ENCODE measurements at regions not wholly inside any gene's neighbourhood (a gene's known extent, or its start where the extent isn't known, plus 50 kb on each side); places are given as distances from the start of the nearest gene placed in this dataset.
"Not testable (repeated sequence)": the region's sequence is repeated elsewhere in the genome, so short reads cannot be mapped to it uniquely, and the experiment has no call there.

- intact Hi-C loops (cut with micrococcal nuclease): no loop called here
Measured at GRCh38 chr11:134509381-134510232, 97.6 kb upstream of the B3GAT1 start.

GRCh38 chr11:134508219-134508990, 96.4 kb upstream of the B3GAT1 start:
- intact Hi-C loops (cut with micrococcal nuclease): no loop called here

- intact Hi-C loops (cut with micrococcal nuclease): no loop called here
Measured at GRCh38 chr11:134506046-134506445, 94.0 kb upstream of the B3GAT1 start.

GRCh38 chr11:134505125-134505524, 93.1 kb upstream of the B3GAT1 start:
- intact Hi-C loops (cut with micrococcal nuclease): no loop called here

- intact Hi-C loops (cut with micrococcal nuclease): no loop called here
Measured at GRCh38 chr11:134504146-134504905, 92.3 kb upstream of the B3GAT1 start.

GRCh38 chr11:134503596-134503995, 91.6 kb upstream of the B3GAT1 start:
- intact Hi-C loops (cut with micrococcal nuclease): no loop called here

- intact Hi-C loops (cut with micrococcal nuclease): no loop called here
Measured at GRCh38 chr11:134503100-134503499, 91.1 kb upstream of the B3GAT1 start.

- intact Hi-C loops (cut with micrococcal nuclease): no loop called here
Measured at GRCh38 chr11:134502153-134502550, 90.1 kb upstream of the B3GAT1 start.

GRCh38 chr11:134501406-134502152, 89.5 kb upstream of the B3GAT1 start:
- intact Hi-C loops (cut with micrococcal nuclease): no loop called here

GRCh38 chr11:134500621-134501020, 88.6 kb upstream of the B3GAT1 start:
- intact Hi-C loops (cut with micrococcal nuclease): no loop called here

GRCh38 chr11:134499990-134500389, 87.9 kb upstream of the B3GAT1 start:
- intact Hi-C loops (cut with micrococcal nuclease): no loop called here

- intact Hi-C loops (cut with micrococcal nuclease): no loop called here
Measured at GRCh38 chr11:134498326-134499139, 86.5 kb upstream of the B3GAT1 start.

GRCh38 chr11:134497586-134497985, 85.5 kb upstream of the B3GAT1 start:
- intact Hi-C loops (cut with micrococcal nuclease): no loop called here

- intact Hi-C loops (cut with micrococcal nuclease): not testable (repeated sequence)
Measured at GRCh38 chr11:134496058-134496457, 84.0 kb upstream of the B3GAT1 start.

GRCh38 chr11:134494395-134494794, 82.4 kb upstream of the B3GAT1 start:
- intact Hi-C loops (cut with micrococcal nuclease): not testable (repeated sequence)

- intact Hi-C loops (cut with micrococcal nuclease): not testable (repeated sequence)
Measured at GRCh38 chr11:134492411-134492810, 80.4 kb upstream of the B3GAT1 start.

GRCh38 chr11:134489728-134490127, 77.7 kb upstream of the B3GAT1 start:
- intact Hi-C loops (cut with micrococcal nuclease): no loop called here

- intact Hi-C loops (cut with micrococcal nuclease): no loop called here
Measured at GRCh38 chr11:134488913-134489312, 76.9 kb upstream of the B3GAT1 start.

GRCh38 chr11:134488512-134488911, 76.5 kb upstream of the B3GAT1 start:
- intact Hi-C loops (cut with micrococcal nuclease): no loop called here

GRCh38 chr11:134487696-134488095, 75.7 kb upstream of the B3GAT1 start:
- intact Hi-C loops (cut with micrococcal nuclease): no loop called here
